ENCODE measurements at regions not wholly inside any gene's neighbourhood (a gene's known extent, or its start where the extent isn't known, plus 50 kb on each side); places are given as distances from the start of the nearest gene placed in this dataset.

DNA sequence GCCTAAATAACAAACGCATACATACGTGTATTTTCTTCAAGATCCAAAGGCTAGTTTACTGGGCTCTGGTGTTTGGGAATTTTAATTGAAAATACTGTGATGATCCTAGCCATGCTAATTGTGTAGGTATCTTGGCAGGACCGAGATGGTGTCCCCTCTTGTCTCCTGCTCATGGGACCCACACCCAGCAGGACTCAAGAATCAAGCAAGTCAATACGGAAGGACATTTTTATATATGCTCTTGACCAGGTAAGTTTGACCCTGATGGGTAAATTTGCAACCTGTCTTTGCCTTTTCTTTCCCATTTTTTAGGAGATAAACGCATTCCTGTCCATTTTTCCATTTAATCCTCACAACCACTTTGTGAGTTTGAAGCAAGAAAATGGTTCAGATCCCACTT is 111.8 kb upstream of the MYCN start:
- TF ChIP-seq, protein P1, sequence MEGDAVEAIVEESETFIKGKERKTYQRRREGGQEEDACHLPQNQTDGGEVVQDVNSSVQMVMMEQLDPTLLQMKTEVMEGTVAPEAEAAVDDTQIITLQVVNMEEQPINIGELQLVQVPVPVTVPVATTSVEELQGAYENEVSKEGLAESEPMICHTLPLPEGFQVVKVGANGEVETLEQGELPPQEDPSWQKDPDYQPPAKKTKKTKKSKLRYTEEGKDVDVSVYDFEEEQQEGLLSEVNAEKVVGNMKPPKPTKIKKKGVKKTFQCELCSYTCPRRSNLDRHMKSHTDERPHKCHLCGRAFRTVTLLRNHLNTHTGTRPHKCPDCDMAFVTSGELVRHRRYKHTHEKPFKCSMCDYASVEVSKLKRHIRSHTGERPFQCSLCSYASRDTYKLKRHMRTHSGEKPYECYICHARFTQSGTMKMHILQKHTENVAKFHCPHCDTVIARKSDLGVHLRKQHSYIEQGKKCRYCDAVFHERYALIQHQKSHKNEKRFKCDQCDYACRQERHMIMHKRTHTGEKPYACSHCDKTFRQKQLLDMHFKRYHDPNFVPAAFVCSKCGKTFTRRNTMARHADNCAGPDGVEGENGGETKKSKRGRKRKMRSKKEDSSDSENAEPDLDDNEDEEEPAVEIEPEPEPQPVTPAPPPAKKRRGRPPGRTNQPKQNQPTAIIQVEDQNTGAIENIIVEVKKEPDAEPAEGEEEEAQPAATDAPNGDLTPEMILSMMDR (IDR thresholded peaks at IDR 0.05; ENCODE audit: extremely low read depth, missing control alignments), result no peak

DNA sequence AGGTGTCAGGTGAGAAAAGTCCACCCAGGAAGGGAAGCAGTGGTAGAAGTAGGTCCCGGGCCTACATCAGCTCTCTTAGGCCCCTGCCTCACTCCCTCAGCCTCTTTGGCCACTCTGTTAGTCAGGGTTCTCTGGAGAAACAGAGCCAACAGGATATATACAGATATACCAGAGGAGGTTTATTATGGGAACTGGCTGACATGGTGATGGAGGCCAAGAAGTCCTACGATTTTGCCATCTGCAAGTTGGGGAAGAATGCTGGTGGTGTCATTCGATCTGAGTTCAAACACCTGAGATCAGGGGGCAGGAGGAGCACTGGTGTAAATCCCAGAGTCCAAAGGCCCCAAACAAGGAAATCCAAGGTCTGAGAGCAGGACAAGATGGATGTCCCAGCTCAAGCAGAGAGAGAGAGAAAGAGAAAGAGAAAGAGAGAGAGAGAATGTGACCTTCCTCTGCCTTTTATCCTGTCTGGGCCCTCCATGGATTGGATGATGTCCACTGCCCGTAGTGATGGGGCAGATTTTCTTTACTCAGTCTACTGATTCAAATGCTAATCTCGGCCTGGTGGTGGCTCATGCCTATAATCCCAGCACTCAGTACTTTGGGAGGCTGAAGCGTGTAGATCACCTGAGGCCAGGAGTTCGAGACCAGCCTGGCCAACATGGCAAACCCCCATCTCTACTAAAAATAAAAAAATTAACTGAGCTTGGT is 111.1 kb upstream of the MYCN start:
- TF ChIP-seq, protein P1 (IDR thresholded peaks at IDR 0.05; ENCODE audit: extremely low read depth, missing control alignments), result no peak

More for the DNA sequence above, 111.8 kb upstream of the MYCN start:
- DNase-seq (ENCODE audit: low spot score), result no peak

DNA sequence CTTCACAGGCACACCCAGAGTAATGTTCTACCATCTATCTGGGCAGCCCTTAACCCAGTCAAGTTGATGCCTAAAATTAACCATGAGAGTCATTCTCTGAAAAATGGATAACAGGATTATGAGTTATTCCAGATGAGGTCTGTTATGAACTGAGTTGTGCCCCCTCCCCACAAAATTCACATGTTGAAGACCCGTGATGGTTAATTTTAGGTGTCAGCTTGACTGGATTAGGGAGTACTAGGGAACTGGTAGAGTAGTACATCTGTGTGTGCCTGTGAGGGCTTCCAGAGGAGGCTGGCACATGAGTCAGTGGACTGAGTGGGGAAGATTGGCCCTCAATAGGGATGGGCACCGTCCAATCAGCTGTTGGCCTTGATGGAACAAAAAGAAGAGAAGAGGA is 110.4 kb upstream of the MYCN start:
- no peak for DNase-seq (ENCODE audit: low spot score)
- TF ChIP-seq, protein P1 (IDR thresholded peaks at IDR 0.05; ENCODE audit: extremely low read depth, missing control alignments), result no peak

More for the DNA sequence above, 111.1 kb upstream of the MYCN start:
- DNase-seq (ENCODE audit: low spot score), result no peak

DNA sequence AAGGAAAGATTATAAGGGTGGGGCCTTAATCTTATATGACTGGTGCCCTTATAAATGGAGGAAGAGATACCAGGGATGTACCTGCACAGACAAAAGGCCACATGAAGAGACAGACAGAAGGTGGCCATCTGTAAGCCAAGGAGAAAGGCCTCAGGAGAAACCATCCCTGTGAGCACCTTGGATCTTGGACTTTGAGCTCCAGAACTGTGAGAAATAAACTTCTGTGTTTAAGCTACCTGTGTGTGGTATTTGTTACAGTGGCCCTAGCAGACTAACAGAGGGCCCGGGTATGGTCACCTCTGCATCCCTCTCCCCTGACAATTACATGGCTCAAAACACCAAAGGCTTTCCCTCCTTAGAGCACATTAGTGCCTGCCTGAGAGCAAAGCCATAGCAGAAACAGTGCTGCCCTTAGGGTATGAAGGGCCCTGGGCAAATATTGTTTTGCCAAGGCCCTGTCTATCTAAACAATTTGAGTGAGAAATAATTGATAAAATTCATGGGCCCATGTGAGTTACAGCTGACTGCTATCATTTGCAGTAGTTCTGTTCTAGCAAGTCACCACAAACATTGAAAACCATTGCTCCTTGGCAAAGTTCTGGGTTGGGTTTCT is 109.3 kb upstream of the MYCN start:
- no peak for DNase-seq (ENCODE audit: low spot score)
- TF ChIP-seq, protein P1 (IDR thresholded peaks at IDR 0.05; ENCODE audit: extremely low read depth, missing control alignments), result no peak

DNA sequence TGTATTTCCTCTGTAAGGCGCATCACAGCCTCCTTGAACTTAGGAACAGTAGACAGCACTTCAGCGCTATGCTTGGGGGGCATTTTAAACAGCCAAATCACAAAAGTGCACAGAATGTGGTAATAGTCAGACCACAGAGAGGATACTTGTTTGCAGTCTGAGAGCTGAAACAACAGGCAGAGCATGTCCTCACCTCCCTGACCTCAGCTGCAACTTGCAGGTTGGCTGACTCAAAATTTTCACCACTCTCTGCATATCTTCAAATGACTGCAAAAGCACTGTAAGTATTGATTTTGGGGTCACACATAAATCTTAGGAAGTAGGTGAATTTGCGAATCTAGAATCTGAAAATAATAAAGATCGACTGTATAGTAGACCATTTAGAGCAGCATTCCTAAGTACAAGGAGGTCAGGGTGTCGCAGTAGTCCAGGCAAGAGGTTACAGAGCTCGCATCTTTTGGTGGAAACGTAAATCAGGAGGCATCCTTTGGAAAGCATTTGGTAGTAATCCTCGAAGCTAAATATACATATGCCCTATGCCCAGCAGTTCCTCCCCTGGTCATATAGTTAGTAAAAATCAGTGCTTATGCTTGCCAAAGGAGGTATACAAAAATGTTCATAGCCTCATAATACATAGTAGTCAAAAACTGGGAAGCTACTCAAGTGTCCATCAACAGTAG is 108.2 kb upstream of the MYCN start:
- TF ChIP-seq, protein P1 (IDR thresholded peaks at IDR 0.05; ENCODE audit: extremely low read depth, missing control alignments), result no peak
- DNase-seq (ENCODE audit: low spot score), result no peak

DNA sequence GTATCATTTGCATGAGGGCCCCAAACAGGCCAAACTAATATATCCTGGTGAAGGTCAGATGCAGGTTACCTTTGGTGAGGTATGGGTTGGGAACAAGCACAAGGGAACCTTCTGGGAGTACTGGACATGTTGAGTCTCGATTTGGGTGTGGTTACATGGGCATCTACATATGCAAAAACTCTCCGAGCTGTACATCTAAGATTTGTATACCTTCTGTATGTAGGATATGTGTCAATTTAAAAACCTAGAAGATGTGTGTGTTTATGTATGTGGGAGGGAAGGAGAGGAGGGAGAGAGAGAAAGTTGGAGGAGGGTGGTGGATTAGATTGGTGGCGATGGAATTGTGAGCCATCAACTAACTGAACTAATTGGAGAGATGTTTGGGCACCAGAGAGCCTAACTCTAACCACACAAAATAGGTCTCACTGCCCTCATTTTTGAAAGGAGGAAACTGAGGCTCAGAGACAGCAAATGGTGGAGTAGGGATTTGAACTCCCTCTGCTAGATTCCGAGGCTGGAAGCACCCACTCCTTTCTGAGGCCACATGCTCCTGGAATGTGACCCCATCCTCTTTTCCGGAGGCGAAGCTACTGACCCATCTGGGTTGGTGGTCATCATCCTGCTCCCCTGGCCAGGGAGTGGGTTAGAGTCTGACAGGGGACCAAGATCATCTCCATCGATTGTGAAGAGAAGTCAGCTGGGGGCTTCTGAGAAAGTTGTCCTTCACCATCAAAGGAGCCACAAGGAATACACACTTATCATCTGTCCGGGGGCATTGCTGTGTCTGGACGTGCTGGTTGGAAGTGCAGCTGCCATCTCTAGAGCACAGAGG is 107.3 kb upstream of the MYCN start:
- no peak for DNase-seq (ENCODE audit: low spot score)
- TF ChIP-seq, protein P1 (IDR thresholded peaks at IDR 0.05; ENCODE audit: extremely low read depth, missing control alignments), result no peak
